ENCODE measurements at regions not wholly inside any gene's neighbourhood (a gene's known extent, or its start where the extent isn't known, plus 50 kb on each side); places are given as distances from the start of the nearest gene placed in this dataset.

DNA sequence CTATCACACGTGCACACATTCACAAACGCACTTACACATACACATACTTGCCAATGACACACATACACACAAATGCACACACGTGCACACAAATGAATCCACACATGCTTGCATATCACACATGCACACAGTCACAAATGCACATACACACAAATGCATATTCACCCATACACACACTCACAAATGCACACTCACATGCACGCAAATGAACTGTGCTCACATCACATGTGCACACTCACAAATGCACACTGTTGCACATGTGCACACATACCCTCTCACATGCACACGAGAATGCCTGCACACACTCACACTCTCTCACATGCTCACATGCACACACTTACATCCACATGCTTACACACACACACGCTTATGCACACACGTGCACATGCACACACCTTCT is 368.1 kb downstream of the EIPR1 start:
- H3K4me3 ChIP-seq (ENCODE audit: low read depth, low read length), result no peak overlapping the region
- DNase-seq (ENCODE audit: low read depth), result no peak

- DNase-seq (ENCODE audit: low read depth), result no peak
- no peak overlapping the region for H3K4me3 ChIP-seq (ENCODE audit: low read depth, low read length)
Measured at GRCh38 chr2:3009005-3009404, 368.6 kb downstream of the EIPR1 start.

- no peak for DNase-seq (ENCODE audit: low read depth)
- no peak overlapping the region for H3K4me3 ChIP-seq (ENCODE audit: low read depth, low read length)
Measured at GRCh38 chr2:3008561-3008960, 369.1 kb downstream of the EIPR1 start.

GRCh38 chr2:3007135-3007534 is 370.5 kb downstream of the EIPR1 start:
- no peak overlapping the region for H3K4me3 ChIP-seq (ENCODE audit: low read depth, low read length)
- DNase-seq (ENCODE audit: low read depth), result no peak

- no peak overlapping the region for H3K4me3 ChIP-seq (ENCODE audit: low read depth, low read length)
- no peak for DNase-seq (ENCODE audit: low read depth)
Measured at GRCh38 chr2:3005859-3006501, 371.6 kb downstream of the EIPR1 start.

GRCh38 chr2:3001615-3002560 is 375.7 kb downstream of the EIPR1 start:
- no peak overlapping the region for H3K4me3 ChIP-seq (ENCODE audit: low read depth, low read length)
- DNase-seq (ENCODE audit: low read depth), result no peak

- no peak overlapping the region for H3K4me3 ChIP-seq (ENCODE audit: low read depth, low read length)
- DNase-seq (ENCODE audit: low read depth), result no peak
Measured at GRCh38 chr2:3000968-3001367, 376.6 kb downstream of the EIPR1 start.

DNA sequence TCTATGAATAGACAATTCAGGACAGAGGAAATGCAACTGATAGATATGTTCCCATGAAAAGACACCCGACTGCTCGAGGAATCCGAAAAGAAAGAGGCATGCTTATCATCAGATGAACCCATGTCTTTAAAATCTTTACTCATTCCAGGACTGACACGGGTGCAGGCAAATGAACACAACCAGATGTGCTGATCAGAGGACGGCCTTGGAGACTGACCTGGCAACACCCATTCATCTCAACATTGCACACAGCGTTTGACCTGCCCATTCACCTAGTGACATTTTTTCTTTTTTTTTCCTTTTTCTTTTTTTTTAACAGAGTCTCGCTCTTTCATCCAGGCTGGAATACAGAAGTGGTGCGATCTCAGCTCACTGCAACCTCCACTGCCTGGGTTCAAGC is 377.5 kb downstream of the EIPR1 start:
- H3K4me3 ChIP-seq (ENCODE audit: low read depth, low read length), result no peak overlapping the region
- DNase-seq (ENCODE audit: low read depth), result no peak

GRCh38 chr2:2998971-2999370 is 378.6 kb downstream of the EIPR1 start:
- H3K4me3 ChIP-seq (ENCODE audit: low read depth, low read length), result no peak overlapping the region

GRCh38 chr2:2993172-2993692 is 384.4 kb downstream of the EIPR1 start:
- H3K4me3 ChIP-seq (ENCODE audit: low read depth, low read length), result no peak overlapping the region
- DNase-seq (ENCODE audit: low read depth), result no peak

More at GRCh38 chr2:2998971-2999370, 378.6 kb downstream of the EIPR1 start:
- DNase-seq (ENCODE audit: low read depth), result no peak

- no peak overlapping the region for H3K4me3 ChIP-seq (ENCODE audit: low read depth, low read length)
- no peak for DNase-seq (ENCODE audit: low read depth)
Measured at GRCh38 chr2:2992634-2993033, 385.0 kb downstream of the EIPR1 start.

DNA sequence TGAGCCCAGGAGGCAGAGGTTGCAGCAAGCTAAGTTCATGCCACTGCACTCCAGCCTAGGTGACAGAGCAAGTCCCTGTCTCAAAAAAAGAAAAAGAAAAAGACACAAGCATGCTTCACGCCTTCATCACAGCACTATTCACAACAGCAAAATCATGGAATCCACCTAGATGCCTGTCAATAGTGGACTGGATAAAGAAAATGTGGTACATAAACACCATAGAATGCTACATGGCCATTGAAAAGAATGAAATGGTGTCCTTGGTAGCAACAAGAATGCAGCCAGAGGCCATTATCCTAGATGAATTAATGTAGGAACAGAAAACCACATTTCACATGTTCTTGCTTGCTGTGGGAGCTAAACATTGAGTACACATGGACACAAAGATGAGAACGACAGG is 392.6 kb downstream of the EIPR1 start:
- DNase-seq (ENCODE audit: low read depth), result no peak
- no peak overlapping the region for H3K4me3 ChIP-seq (ENCODE audit: low read depth, low read length)

DNA sequence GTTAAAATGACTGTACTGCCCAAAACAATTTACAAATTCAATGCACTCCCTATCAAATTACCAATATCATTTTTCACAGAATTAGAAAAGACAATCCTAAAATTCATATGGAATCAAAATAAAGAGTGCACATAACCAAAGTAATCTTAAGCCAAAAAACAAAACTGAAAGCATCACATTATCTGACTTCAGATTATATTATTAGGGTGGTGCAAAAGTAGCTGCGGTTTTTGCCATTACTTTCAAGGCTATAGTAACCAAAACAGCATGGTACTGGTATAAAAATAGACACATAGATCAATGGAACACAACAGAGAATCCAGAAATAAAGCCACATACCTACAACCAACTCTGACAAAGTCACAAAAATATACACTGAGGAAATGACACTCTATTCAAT is 396.6 kb downstream of the EIPR1 start:
- DNase-seq (ENCODE audit: low read depth), result no peak
- H3K4me3 ChIP-seq (ENCODE audit: low read depth, low read length), result no peak overlapping the region

DNA sequence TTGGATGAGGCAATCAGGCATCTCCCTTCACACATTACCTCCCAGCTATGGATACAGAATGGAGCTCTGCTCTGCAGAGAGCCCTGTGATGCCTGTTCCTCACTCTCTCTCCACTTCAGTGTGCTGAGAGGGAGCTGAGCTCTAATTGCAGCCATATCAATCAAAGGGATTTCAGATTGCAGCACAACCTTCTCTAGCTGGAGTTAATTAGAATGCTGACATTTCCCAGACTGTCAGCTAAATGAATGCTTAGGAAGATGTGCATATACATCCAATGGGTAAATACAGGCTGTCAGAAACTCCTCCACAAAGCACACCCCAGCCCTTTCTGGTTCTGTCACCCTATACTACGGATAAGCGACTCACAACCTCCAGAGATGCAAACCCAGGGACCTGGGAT is 402.6 kb downstream of the EIPR1 start:
- no peak for DNase-seq (ENCODE audit: low read depth)
- no peak overlapping the region for H3K4me3 ChIP-seq (ENCODE audit: low read depth, low read length)

GRCh38 chr2:2960441-2961133 is 417.0 kb downstream of the EIPR1 start:
- no peak overlapping the region for H3K4me3 ChIP-seq (ENCODE audit: low read depth, low read length)
- no peak for DNase-seq (ENCODE audit: low read depth)

DNA sequence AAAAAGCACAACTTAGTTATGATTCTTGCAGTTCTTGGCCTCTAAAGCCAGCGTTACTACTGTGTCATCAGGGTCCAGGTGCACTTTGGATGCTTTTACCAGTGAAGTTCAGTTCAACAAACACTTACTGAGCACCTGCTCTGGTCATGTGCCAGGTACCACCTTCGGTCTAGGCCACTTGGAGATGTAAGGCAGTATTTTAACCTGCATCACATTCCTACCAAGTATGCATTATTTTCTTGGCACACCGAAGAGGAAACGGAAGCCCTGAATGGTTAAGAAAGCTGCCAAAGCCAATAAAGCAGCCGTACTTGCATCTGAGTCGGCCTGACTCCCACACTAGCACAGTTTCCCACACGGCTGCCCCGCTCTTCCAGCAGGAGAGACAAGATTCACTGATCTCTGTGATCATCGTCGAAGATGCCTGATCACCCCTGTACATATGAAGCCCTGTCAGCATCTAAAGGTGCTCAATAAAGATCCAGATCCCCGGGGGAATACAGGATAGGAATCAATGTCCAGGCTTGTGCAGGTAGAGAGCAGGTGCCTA is 427.1 kb downstream of the EIPR1 start:
- no peak overlapping the region for H3K4me3 ChIP-seq (ENCODE audit: low read depth, low read length)
- DNase-seq (ENCODE audit: low read depth), result no peak

DNA sequence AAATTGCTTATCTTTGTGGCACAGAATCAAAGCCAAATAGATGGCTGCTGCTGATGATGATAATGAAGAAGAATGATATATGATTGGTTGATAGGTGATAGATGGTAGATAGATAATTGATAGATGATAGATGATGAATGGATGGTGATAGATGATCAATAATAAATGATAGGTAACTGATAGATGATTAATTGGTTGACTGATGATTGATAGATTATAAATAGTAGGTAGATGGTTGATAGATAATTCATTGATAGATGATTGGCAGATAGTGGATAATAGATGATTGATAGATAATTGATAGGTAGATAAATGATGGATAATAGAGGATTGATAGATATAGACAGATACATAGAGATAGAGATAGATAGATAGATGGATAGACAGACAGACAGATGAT is 430.2 kb downstream of the EIPR1 start:
- no peak overlapping the region for H3K4me3 ChIP-seq (ENCODE audit: low read depth, low read length)
- DNase-seq (ENCODE audit: low read depth), result no peak

DNA sequence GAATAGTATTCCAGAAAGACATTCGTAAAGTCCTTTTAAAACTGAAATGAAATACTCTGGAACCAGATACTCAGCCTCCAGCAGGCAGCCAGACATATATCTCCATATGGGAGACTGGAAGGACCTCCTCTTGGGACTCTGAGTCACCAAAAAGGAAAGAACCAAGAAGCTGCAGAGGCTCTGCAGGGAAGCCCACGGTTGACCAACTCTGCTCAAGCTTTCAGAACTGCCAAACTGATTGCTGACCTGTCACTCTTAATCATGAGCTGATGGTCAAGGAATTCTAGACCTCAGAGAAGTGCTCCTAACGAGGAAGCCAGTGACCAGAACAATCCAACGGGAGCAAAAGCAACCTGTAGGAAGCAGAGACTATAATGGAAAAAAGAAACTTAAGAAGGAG is 434.7 kb downstream of the EIPR1 start:
- no peak overlapping the region for H3K4me3 ChIP-seq (ENCODE audit: low read depth, low read length)
- DNase-seq (ENCODE audit: low read depth), result no peak

- H3K4me3 ChIP-seq (ENCODE audit: low read depth, low read length), result no peak overlapping the region
Measured at GRCh38 chr2:2942225-2942624, 435.4 kb downstream of the EIPR1 start.

GRCh38 chr2:2941205-2941604 is 436.4 kb downstream of the EIPR1 start:
- H3K4me3 ChIP-seq (ENCODE audit: low read depth, low read length), result no peak overlapping the region
- DNase-seq (ENCODE audit: low read depth), result no peak

More at GRCh38 chr2:2942225-2942624, 435.4 kb downstream of the EIPR1 start:
- DNase-seq (ENCODE audit: low read depth), result no peak
